Transverse colon (tissue), 4 donors: ENCODE measurements at regions not wholly inside any gene's neighbourhood (a gene's known extent, or its start where the extent isn't known, plus 50 kb on each side); places are given as distances from the start of the nearest gene placed in this dataset.

Experiments used
- EP300 ChIP-seq: sonication (generic); formaldehyde crosslinking; IDR thresholded peaks from one replicate; pipeline ENCODE4 v1.6.1; 2017; ENCODE audit warnings: antibody characterized with exemption, low read depth
- POLR2A ChIP-seq: fragments of 450-650 bp; IDR thresholded peaks from one replicate; pipeline ENCODE4 v1.6.1; 2016; ENCODE audit warnings: antibody characterized with exemption, mild to moderate bottlenecking, moderate library complexity
- POLR2AphosphoS5 ChIP-seq, 3 donors: sonication (generic); formaldehyde crosslinking; IDR thresholded peaks; one replicate each; pipeline ENCODE4 v1.6.1; 2016; ENCODE audit warnings: antibody characterized with exemption in 3 of 3
- TF ChIP-seq, protein P1 (sequence below), 5 experiments: fragments of 200-600 bp in 3 of 5; fragments of 450-650 bp in 2 of 5; sonication (generic) in 3 of 5; IDR thresholded peaks; 1 replicate in 2 of 5; 2 replicates in 3 of 5; pipeline ENCODE4 v1.5.1; 2016 to 2017; ENCODE audit warnings: antibody characterized with exemption in 5 of 5, inconsistent platforms in 3 of 5, mild to moderate bottlenecking in 2 of 5, moderate library complexity in 1 of 5

GRCh38 chr2:35803126-35803525 is 552.5 kb upstream of the CRIM1 start:
- TF ChIP-seq, protein P1, sequence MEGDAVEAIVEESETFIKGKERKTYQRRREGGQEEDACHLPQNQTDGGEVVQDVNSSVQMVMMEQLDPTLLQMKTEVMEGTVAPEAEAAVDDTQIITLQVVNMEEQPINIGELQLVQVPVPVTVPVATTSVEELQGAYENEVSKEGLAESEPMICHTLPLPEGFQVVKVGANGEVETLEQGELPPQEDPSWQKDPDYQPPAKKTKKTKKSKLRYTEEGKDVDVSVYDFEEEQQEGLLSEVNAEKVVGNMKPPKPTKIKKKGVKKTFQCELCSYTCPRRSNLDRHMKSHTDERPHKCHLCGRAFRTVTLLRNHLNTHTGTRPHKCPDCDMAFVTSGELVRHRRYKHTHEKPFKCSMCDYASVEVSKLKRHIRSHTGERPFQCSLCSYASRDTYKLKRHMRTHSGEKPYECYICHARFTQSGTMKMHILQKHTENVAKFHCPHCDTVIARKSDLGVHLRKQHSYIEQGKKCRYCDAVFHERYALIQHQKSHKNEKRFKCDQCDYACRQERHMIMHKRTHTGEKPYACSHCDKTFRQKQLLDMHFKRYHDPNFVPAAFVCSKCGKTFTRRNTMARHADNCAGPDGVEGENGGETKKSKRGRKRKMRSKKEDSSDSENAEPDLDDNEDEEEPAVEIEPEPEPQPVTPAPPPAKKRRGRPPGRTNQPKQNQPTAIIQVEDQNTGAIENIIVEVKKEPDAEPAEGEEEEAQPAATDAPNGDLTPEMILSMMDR (IDR thresholded peaks at IDR 0.05), result no peak
- TF ChIP-seq POLR2A, result no peak
- no peak for TF ChIP-seq POLR2AphosphoS5 (IDR thresholded peaks at IDR 0.05)
- no peak for TF ChIP-seq EP300
